Endothelial cell of umbilical vein (primary cell): ENCODE measurements at regions not wholly inside any gene's neighbourhood (a gene's known extent, or its start where the extent isn't known, plus 50 kb on each side); places are given as distances from the start of the nearest gene placed in this dataset.

Experiments
- BruUV-seq: library from RNA; stranded (reverse); fragments of 400-500 nt; replicated peaks from 2 replicates; lab custom pipeline; 2021; lab: Mats Ljungman, UMichigan
- CTCF ChIA-PET: fragments of 300-600, 350-600 bp; sonication (Branson Sonifier 250); formaldehyde crosslinking; loops from one replicate; lab custom pipeline; 2021; ENCODE audit warnings: antibody characterized with exemption, inconsistent platforms; lab: Charles Lee
- POLR2A ChIA-PET: fragments of 300-600, 350-600 bp; sonication (Branson Sonifier 250); formaldehyde crosslinking; loops from one replicate; lab custom pipeline; 2021; ENCODE audit warnings: antibody characterized with exemption, inconsistent platforms; lab: Charles Lee
- DNase-seq: peaks from one replicate; pipeline ENCODE4 v3.0.0-alpha.2; 2011; ENCODE audit warnings: low read depth, low spot score
- FAIRE-seq: peaks from 2 replicates; lab custom pipeline; 2011; peaks lifted over from hg19 to GRCh38; lab: Jason Lieb, UNC
- H2AFZ ChIP-seq: 2 replicates; pipeline ENCODE4 v1.6.0; 2012; ENCODE audit warnings: low read depth, low read length, control low read depth, inconsistent platforms
- H3K27ac ChIP-seq: 2 replicates; pipeline ENCODE4 v1.5.1; 2011; ENCODE audit warnings: low read depth, mild to moderate bottlenecking, control low read depth, low read length, moderate library complexity; ENCODE audit not compliant: insufficient read depth
- H3K27me3 ChIP-seq, 2 experiments: 2 replicates each; pipeline versions ENCODE4 v1.6.0 to v1.6.1; 2011; ENCODE audit warnings: low read length in 2 of 2, mixed read lengths in 1 of 2; ENCODE audit not compliant: control insufficient read depth in 2 of 2, insufficient read depth in 2 of 2
- H3K36me3 ChIP-seq, 2 experiments: 2 replicates in 1 of 2; 3 replicates in 1 of 2; pipeline ENCODE4 v1.5.1; 2011; ENCODE audit warnings: low read length in 2 of 2, mild to moderate bottlenecking in 1 of 2, moderate library complexity in 1 of 2; ENCODE audit not compliant: control insufficient read depth in 2 of 2, insufficient read depth in 2 of 2; ENCODE audit errors: extremely low read depth in 1 of 2
- H3K4me1 ChIP-seq: 3 replicates; pipeline ENCODE4 v1.5.1; 2011; ENCODE audit warnings: mild to moderate bottlenecking, low read length; ENCODE audit not compliant: control insufficient read depth, insufficient read depth; ENCODE audit errors: extremely low read depth
- H3K4me2 ChIP-seq: 2 replicates; pipeline ENCODE4 v1.6.1; 2011; ENCODE audit warnings: low read length, control low read depth, mixed read lengths; ENCODE audit not compliant: insufficient read depth
- H3K4me3 ChIP-seq, 3 experiments: fragments of 200-600 bp in 1 of 3; sonication (generic), shearing (Covaris generic) in 1 of 3; replicated peaks in 1 of 3; 2 replicates each; pipeline ENCODE4 v1.5.1; 2011 to 2016; ENCODE audit warnings: control low read depth in 3 of 3, low read length in 3 of 3, mild to moderate bottlenecking in 2 of 3, inconsistent platforms in 1 of 3, low read depth in 1 of 3, moderate library complexity in 1 of 3; ENCODE audit not compliant: insufficient read depth in 1 of 3
- H3K79me2 ChIP-seq: 2 replicates; pipeline ENCODE4 v1.6.0; 2012; ENCODE audit warnings: low read length, inconsistent platforms; ENCODE audit not compliant: control insufficient read depth, insufficient read depth
- H3K9ac ChIP-seq: replicated peaks from 2 replicates; pipeline ENCODE3; 2011; ENCODE audit warnings: low read length, control low read depth; ENCODE audit not compliant: insufficient read depth; ENCODE audit errors: extremely low read depth
- H3K9me1 ChIP-seq: replicated peaks from 3 replicates; pipeline ENCODE4 v1.6.0; 2011; ENCODE audit warnings: mild to moderate bottlenecking, low read length; ENCODE audit not compliant: control insufficient read depth, insufficient read depth; ENCODE audit errors: extremely low read depth
- H3K9me3 ChIP-seq: replicated peaks from 2 replicates; pipeline ENCODE4 v1.5.1; 2012; ENCODE audit warnings: low read length, inconsistent platforms; ENCODE audit not compliant: control insufficient read depth, insufficient read depth
- H4K20me1 ChIP-seq: replicated peaks from 2 replicates; pipeline ENCODE3; 2011; ENCODE audit warnings: mild to moderate bottlenecking, low read length; ENCODE audit not compliant: control insufficient read depth, insufficient read depth; ENCODE audit errors: extremely low read depth
- FOS ChIP-seq: IDR thresholded peaks from 2 replicates; pipeline ENCODE4 v1.6.1; 2011; ENCODE audit warnings: mild to moderate bottlenecking, low read length, moderate library complexity, borderline replicate concordance; ENCODE audit not compliant: insufficient read depth
- GATA2 ChIP-seq: IDR thresholded peaks from 2 replicates; pipeline ENCODE4 v1.7.0; 2011; ENCODE audit warnings: low read depth, mild to moderate bottlenecking, moderate library complexity, mixed read lengths, low read length; ENCODE audit not compliant: insufficient read length, insufficient read depth
- JUN ChIP-seq: IDR thresholded peaks from 2 replicates; pipeline ENCODE4 v1.6.1; 2011; ENCODE audit warnings: borderline replicate concordance, low read depth; ENCODE audit not compliant: insufficient read length, insufficient read depth
- MYC ChIP-seq: IDR thresholded peaks from one replicate; pipeline ENCODE4 v1.6.1; 2011; ENCODE audit warnings: mild to moderate bottlenecking, low read depth, low read length
- POLR2A ChIP-seq: IDR thresholded peaks from 2 replicates; pipeline ENCODE4 v1.6.1; 2012; ENCODE audit warnings: low read depth, mild to moderate bottlenecking, control low read depth, low read length
- dilution Hi-C: fragments of 300-500 bp; cut with MboI; formaldehyde crosslinking; loops from one replicate; pipeline ENCODE4 v1.15.0; 2019; ENCODE audit warnings: low sequenced_read_pairs; ENCODE audit not compliant: extremely low pct_ligation_motif_present
- intact Hi-C: fragments of 100-400 bp; cut with micrococcal nuclease; formaldehyde crosslinking; loops from one replicate; pipeline ENCODE4 v1.10.0; 2022
- TF ChIP-seq, protein P1 (sequence below), 2 donors: IDR thresholded peaks; 1 replicate in 1 of 2; 2 replicates in 1 of 2; pipeline ENCODE4 v1.5.1; 2011; ENCODE audit warnings: low read length in 2 of 2, mild to moderate bottlenecking in 2 of 2, moderate library complexity in 2 of 2, control low read depth in 1 of 2, inconsistent platforms in 1 of 2, low read depth in 1 of 2; ENCODE audit not compliant: insufficient read depth in 1 of 2; ENCODE audit errors: extremely low read depth in 1 of 2

DNA sequence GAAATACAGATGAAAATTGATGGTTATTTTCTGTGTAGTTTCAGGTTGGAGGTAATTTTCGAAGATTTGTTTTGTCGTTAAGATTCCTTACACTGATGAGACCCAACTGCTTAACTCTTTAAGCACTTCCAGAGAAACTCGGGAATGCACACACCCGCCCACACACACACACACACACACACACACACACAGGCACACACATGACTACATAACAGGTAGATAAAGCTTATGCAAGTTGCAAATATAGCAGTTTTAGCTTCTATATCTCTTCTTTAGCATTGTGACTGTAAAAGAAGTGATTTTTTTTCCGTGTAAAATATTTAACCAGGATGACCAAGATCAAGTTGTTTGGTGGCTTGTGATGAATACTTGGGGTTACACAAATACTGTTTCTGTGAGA, 294.9 kb upstream of the NR2F2 start:
- intact Hi-C loops (no loop called here), dilution Hi-C loops (no loop called here)
- no peaks in the 10 kb centered on the region for H3K9me3 ChIP-seq
- H3K4me3 ChIP-seq = no peak overlapping the region
- no peak overlapping the region for H3K4me2 ChIP-seq
- no peaks in the 10 kb centered on the region for H4K20me1 ChIP-seq
- ChIA-PET POLR2A (no interaction called here), CTCF (interaction anchor here (0.6 kb wide), 1 partner anchor 176 kb away, joined by 3 read pairs; no protein-coding TSS in a partner anchor)
- H2AFZ ChIP-seq = no peak overlapping the region
- no peak overlapping the region for H3K27ac ChIP-seq
- no TSS peak for BruUV-seq
- no peaks in the 10 kb centered on the region for H3K4me1 ChIP-seq
- DNase-seq (no peak), FAIRE-seq (no peak)
- H3K9me1 ChIP-seq = no peaks in the 10 kb centered on the region
- H3K27me3 ChIP-seq = no peaks in the 10 kb centered on the region
- H3K9ac ChIP-seq = no peak overlapping the region
- no peaks in the 10 kb centered on the region for H3K79me2 ChIP-seq
- no peaks in the 10 kb centered on the region for H3K36me3 ChIP-seq
- TF ChIP-seq FOS (no peak), JUN (no peak), MYC (no peak), POLR2A (no peak)

DNA sequence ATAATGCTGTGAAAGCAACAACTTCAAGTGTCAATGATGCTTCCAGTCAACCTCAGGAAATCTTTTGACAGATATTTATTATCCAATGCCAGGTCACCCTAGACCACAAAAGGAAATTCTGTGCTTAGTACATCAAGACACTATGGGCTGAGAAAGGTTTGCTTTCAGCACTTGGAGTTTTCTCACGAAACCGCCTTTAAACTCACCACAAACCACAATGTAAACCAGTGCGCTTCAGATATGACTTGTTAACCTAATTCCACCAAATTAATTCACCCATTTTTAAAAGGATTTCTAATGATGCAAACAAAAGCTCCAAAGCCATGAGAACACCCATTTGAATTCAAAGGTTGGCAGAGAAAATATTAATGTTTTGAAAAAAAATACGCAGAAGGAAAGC, 292.9 kb upstream of the NR2F2 start:
- DNase-seq (no peak), FAIRE-seq (no peak)
- H3K4me3 ChIP-seq = no peak overlapping the region
- intact Hi-C loops (no loop called here), dilution Hi-C loops (no loop called here)
- H3K9me1 ChIP-seq = no peaks in the 10 kb centered on the region
- no peaks in the 10 kb centered on the region for H3K4me1 ChIP-seq
- H3K9me3 ChIP-seq = no peaks in the 10 kb centered on the region
- CTCF ChIA-PET = no interaction called here
- H3K4me2 ChIP-seq = no peak overlapping the region
- H3K27me3 ChIP-seq = no peaks in the 10 kb centered on the region
- no peaks in the 10 kb centered on the region for H4K20me1 ChIP-seq
- no peak overlapping the region for H3K27ac ChIP-seq
- no peaks in the 10 kb centered on the region for H3K79me2 ChIP-seq
- H3K36me3 ChIP-seq = no peaks in the 10 kb centered on the region
- POLR2A ChIA-PET = no interaction called here
- H3K9ac ChIP-seq = no peak overlapping the region
- H2AFZ ChIP-seq = no peak overlapping the region
- TF ChIP-seq GATA2 (no peak), JUN (no peak), FOS (no peak)
- TF ChIP-seq, protein P1, sequence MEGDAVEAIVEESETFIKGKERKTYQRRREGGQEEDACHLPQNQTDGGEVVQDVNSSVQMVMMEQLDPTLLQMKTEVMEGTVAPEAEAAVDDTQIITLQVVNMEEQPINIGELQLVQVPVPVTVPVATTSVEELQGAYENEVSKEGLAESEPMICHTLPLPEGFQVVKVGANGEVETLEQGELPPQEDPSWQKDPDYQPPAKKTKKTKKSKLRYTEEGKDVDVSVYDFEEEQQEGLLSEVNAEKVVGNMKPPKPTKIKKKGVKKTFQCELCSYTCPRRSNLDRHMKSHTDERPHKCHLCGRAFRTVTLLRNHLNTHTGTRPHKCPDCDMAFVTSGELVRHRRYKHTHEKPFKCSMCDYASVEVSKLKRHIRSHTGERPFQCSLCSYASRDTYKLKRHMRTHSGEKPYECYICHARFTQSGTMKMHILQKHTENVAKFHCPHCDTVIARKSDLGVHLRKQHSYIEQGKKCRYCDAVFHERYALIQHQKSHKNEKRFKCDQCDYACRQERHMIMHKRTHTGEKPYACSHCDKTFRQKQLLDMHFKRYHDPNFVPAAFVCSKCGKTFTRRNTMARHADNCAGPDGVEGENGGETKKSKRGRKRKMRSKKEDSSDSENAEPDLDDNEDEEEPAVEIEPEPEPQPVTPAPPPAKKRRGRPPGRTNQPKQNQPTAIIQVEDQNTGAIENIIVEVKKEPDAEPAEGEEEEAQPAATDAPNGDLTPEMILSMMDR (IDR thresholded peaks at IDR 0.05; ENCODE audit: extremely low read depth in 1 of 2, insufficient read depth in 1 of 2, low read depth in 1 of 2, low read length in 2 of 2) = no peak
- no TSS peak for BruUV-seq
